H1 (cell line): ENCODE measurements at regions not wholly inside any gene's neighbourhood (a gene's known extent, or its start where the extent isn't known, plus 50 kb on each side); places are given as distances from the start of the nearest gene placed in this dataset.

Experiments used
- CTCF ChIA-PET: fragments of 300-600 bp; sonication (Branson Sonifier 250); formaldehyde crosslinking; loops from one replicate; lab custom pipeline; 2021; ENCODE audit not compliant: partially characterized antibody; lab: Charles Lee
- POLR2A ChIA-PET: fragments of 300-600 bp; sonication (Branson Sonifier 250); formaldehyde crosslinking; loops from one replicate; lab custom pipeline; 2021; ENCODE audit warnings: inconsistent platforms; ENCODE audit not compliant: partially characterized antibody; lab: Charles Lee
- DNase-seq, 2 experiments: peaks; one replicate each; pipeline versions ENCODE4 v3.0.0 to v3.0.0-alpha.2; 2010 to 2022; ENCODE audit warnings: low spot score in 2 of 2, low read depth in 1 of 2, mixed read lengths in 1 of 2
- FAIRE-seq: peaks from 2 replicates; lab custom pipeline; 2011; peaks lifted over from hg19 to GRCh38; lab: Jason Lieb, UNC
- H2AFZ ChIP-seq: 2 replicates; pipeline ENCODE4 v1.8.1; 2012; ENCODE audit warnings: low read length, inconsistent platforms
- H2AK5ac ChIP-seq: 2 replicates; pipeline ENCODE4 v1.6.1; 2013; ENCODE audit warnings: low read depth, low read length
- H2BK120ac ChIP-seq: replicated peaks from 2 replicates; pipeline ENCODE3; 2013; ENCODE audit warnings: low read depth, low read length, inconsistent platforms
- H2BK12ac ChIP-seq: 2 replicates; pipeline ENCODE4 v1.6.1; 2013; ENCODE audit warnings: low read depth, low read length
- H2BK15ac ChIP-seq: 2 replicates; pipeline ENCODE4 v1.6.1; 2013; ENCODE audit warnings: low read length
- H2BK20ac ChIP-seq: 2 replicates; pipeline ENCODE4 v1.6.1; 2013; ENCODE audit warnings: low read length
- H2BK5ac ChIP-seq: 2 replicates; pipeline ENCODE4 v1.6.1; 2013; ENCODE audit warnings: low read depth, low read length
- H3K14ac ChIP-seq: 2 replicates; pipeline ENCODE4 v1.6.1; 2013; ENCODE audit warnings: inconsistent platforms; ENCODE audit not compliant: insufficient read length
- H3K18ac ChIP-seq: 2 replicates; pipeline ENCODE4 v1.6.1; 2013; ENCODE audit warnings: low read length; ENCODE audit errors: extremely low read depth
- H3K23ac ChIP-seq: 2 replicates; pipeline ENCODE4 v1.6.1; 2013; ENCODE audit warnings: inconsistent platforms; ENCODE audit not compliant: insufficient read length
- H3K23me2 ChIP-seq: 2 replicates; pipeline ENCODE4 v1.6.1; 2013; ENCODE audit warnings: low read depth, low read length
- H3K27ac ChIP-seq: 2 replicates; pipeline ENCODE4 v1.6.1; 2011; ENCODE audit warnings: low read depth, low read length, inconsistent platforms
- H3K27me3 ChIP-seq, 4 experiments: replicated peaks in 1 of 4; 1 replicate in 1 of 4; 2 replicates in 3 of 4; pipeline versions ENCODE4 v1.6.1 to v1.8.1; 2011 to 2013; ENCODE audit warnings: low read length in 3 of 4, mild to moderate bottlenecking in 3 of 4, inconsistent platforms in 2 of 4, mixed read lengths in 2 of 4, moderate library complexity in 1 of 4; ENCODE audit not compliant: control insufficient read depth in 3 of 4, insufficient read depth in 3 of 4; ENCODE audit errors: extremely low read depth in 1 of 4
- H3K36me3 ChIP-seq, 4 experiments: 2 replicates each; pipeline versions ENCODE4 v1.6.1 to v1.8.1; 2011 to 2013; ENCODE audit warnings: mild to moderate bottlenecking in 4 of 4, low read length in 3 of 4, moderate library complexity in 2 of 4, control low read depth in 1 of 4, inconsistent platforms in 1 of 4; ENCODE audit not compliant: insufficient read depth in 4 of 4, control insufficient read depth in 2 of 4
- H3K4ac ChIP-seq: replicated peaks from 2 replicates; pipeline ENCODE3; 2013; ENCODE audit warnings: low read length, low read depth, mixed read lengths, inconsistent platforms; ENCODE audit not compliant: insufficient read length
- H3K4me1 ChIP-seq, 4 experiments: replicated peaks in 1 of 4; 1 replicate in 1 of 4; 2 replicates in 3 of 4; pipeline versions ENCODE4 v1.6.1 to v1.8.1; 2011 to 2013; ENCODE audit warnings: low read length in 3 of 4, inconsistent platforms in 2 of 4, mixed read lengths in 1 of 4; ENCODE audit not compliant: insufficient read depth in 4 of 4, control insufficient read depth in 3 of 4
- H3K4me2 ChIP-seq, 2 experiments: 2 replicates each; pipeline versions ENCODE4 v1.6.1 to v1.8.1; 2011 to 2013; ENCODE audit warnings: low read depth in 2 of 2, low read length in 2 of 2, control low read depth in 1 of 2, inconsistent platforms in 1 of 2, mild to moderate bottlenecking in 1 of 2; ENCODE audit not compliant: insufficient read depth in 1 of 2
- H3K4me3 ChIP-seq, 4 experiments: fragments of 200-600, 300-600 bp in 1 of 4; sonication (generic), shearing (Covaris generic), sonication (Bioruptor Twin) in 1 of 4; 2 replicates each; pipeline versions ENCODE4 v1.5.1 to v1.8.1; 2011 to 2016; ENCODE audit warnings: low read length in 4 of 4, low read depth in 3 of 4, control low read depth in 2 of 4, inconsistent platforms in 2 of 4, mild to moderate bottlenecking in 2 of 4, mixed read lengths in 1 of 4, moderate library complexity in 1 of 4; ENCODE audit not compliant: insufficient read depth in 2 of 4; ENCODE audit errors: extremely low read depth in 1 of 4
- H3K56ac ChIP-seq: replicated peaks from 2 replicates; pipeline ENCODE3; 2013; ENCODE audit warnings: low read depth, mild to moderate bottlenecking, mixed read lengths, low read length, inconsistent platforms; ENCODE audit not compliant: insufficient read length
- H3K79me1 ChIP-seq: 2 replicates; pipeline ENCODE4 v1.6.1; 2013; ENCODE audit warnings: low read depth, low read length, control low read depth
- H3K79me2 ChIP-seq, 2 experiments: 2 replicates each; pipeline versions ENCODE4 v1.6.1 to v1.8.1; 2012 to 2013; ENCODE audit warnings: low read length in 2 of 2, mild to moderate bottlenecking in 2 of 2, inconsistent platforms in 1 of 2; ENCODE audit not compliant: insufficient read depth in 2 of 2, control insufficient read depth in 1 of 2
- H3K9ac ChIP-seq, 4 experiments: replicated peaks in 1 of 4; 1 replicate in 1 of 4; 2 replicates in 3 of 4; pipeline versions ENCODE4 v1.6.1 to v1.8.1; 2011 to 2013; ENCODE audit warnings: low read depth in 3 of 4, low read length in 3 of 4, control low read depth in 2 of 4, mild to moderate bottlenecking in 2 of 4, moderate library complexity in 2 of 4, inconsistent platforms in 1 of 4; ENCODE audit errors: extremely low read depth in 1 of 4
- H3K9me3 ChIP-seq, 2 experiments: 2 replicates each; pipeline versions ENCODE4 v1.6.1 to v1.8.1; 2012 to 2013; ENCODE audit warnings: mild to moderate bottlenecking in 2 of 2, moderate library complexity in 2 of 2, control low read depth in 1 of 2, inconsistent platforms in 1 of 2, low read depth in 1 of 2, low read length in 1 of 2, mixed read lengths in 1 of 2; ENCODE audit not compliant: insufficient read depth in 2 of 2
- H4K20me1 ChIP-seq, 2 experiments: replicated peaks in 1 of 2; 2 replicates each; pipeline versions ENCODE3 to v1.8.1; 2011 to 2013; ENCODE audit warnings: inconsistent platforms in 2 of 2, low read length in 2 of 2, mild to moderate bottlenecking in 1 of 2; ENCODE audit not compliant: insufficient read depth in 2 of 2, control insufficient read depth in 1 of 2
- H4K5ac ChIP-seq: 2 replicates; pipeline ENCODE4 v1.6.1; 2013; ENCODE audit warnings: low read length, low read depth, mixed read lengths, inconsistent platforms; ENCODE audit not compliant: insufficient read length
- H4K8ac ChIP-seq: 2 replicates; pipeline ENCODE4 v1.8.0; 2013; ENCODE audit warnings: mild to moderate bottlenecking, moderate library complexity, low read length, inconsistent platforms; ENCODE audit not compliant: insufficient read depth; ENCODE audit errors: extremely low read depth
- H4K91ac ChIP-seq: replicated peaks from 2 replicates; pipeline ENCODE3; 2013; ENCODE audit warnings: low read length, mixed read lengths, inconsistent platforms; ENCODE audit not compliant: insufficient read length
- E2F6 ChIP-seq: IDR thresholded peaks from 2 replicates; pipeline ENCODE4 v1.6.1; 2012; ENCODE audit warnings: inconsistent platforms
- HDAC6 ChIP-seq: IDR thresholded peaks from one replicate; pipeline ENCODE4 v1.7.1; 2012; ENCODE audit warnings: low read depth, mild to moderate bottlenecking, inconsistent platforms, low read length, moderate library complexity
- POU5F1 ChIP-seq: IDR thresholded peaks from 2 replicates; pipeline ENCODE4 v1.6.1; 2011; ENCODE audit warnings: low read depth, mild to moderate bottlenecking, low read length, moderate library complexity
- RAD21 ChIP-seq, 2 experiments: IDR thresholded peaks in 1 of 2; conservative IDR thresholded peaks in 1 of 2; 2 replicates each; pipeline ENCODE4 v1.6.1; 2011; ENCODE audit warnings: low read depth in 2 of 2, low read length in 2 of 2, improper control_type of control experiment in 1 of 2, inconsistent platforms in 1 of 2, mild to moderate bottlenecking in 1 of 2, moderate library complexity in 1 of 2
- SIX5 ChIP-seq: IDR thresholded peaks from 2 replicates; pipeline ENCODE4 v1.6.1; 2011; ENCODE audit warnings: mild to moderate bottlenecking, low read depth, low read length
- YY1 ChIP-seq: IDR thresholded peaks from 2 replicates; pipeline ENCODE4 v1.6.1; 2011; ENCODE audit warnings: low read depth, mild to moderate bottlenecking, low read length
- WGBS, 2 experiments: shearing (Covaris generic) in 1 of 2; methylation state at CpG; one replicate each; pipeline versions ENCODE4 v1.1.6 to v1.1.7; 2013 to 2015; ENCODE audit warnings: low lambda C conversion rate in 2 of 2, mixed read lengths in 2 of 2, inconsistent platforms in 1 of 2, low coverage in 1 of 2, missing lambda C conversion rate in 1 of 2; ENCODE audit not compliant: insufficient replicate concordance in 2 of 2, insufficient coverage in 1 of 2, insufficient read length in 1 of 2; ENCODE audit errors: extremely low coverage in 1 of 2, missing lambda C conversion rate in 1 of 2; 5-methylcytosine and 5-hydroxymethylcytosine counted together

GRCh38 chr9:107727086-107727780, 237.7 kb upstream of the KLF4 start:
- H3K23me2 ChIP-seq, result no peaks in the 10 kb centered on the region
- no peaks in the 10 kb centered on the region for H3K27me3 ChIP-seq
- no peak overlapping the region for H2BK20ac ChIP-seq
- no peak overlapping the region for H4K91ac ChIP-seq
- no peaks in the 10 kb centered on the region for H4K20me1 ChIP-seq
- H3K4me1 ChIP-seq, result no peaks in the 10 kb centered on the region
- no peaks in the 10 kb centered on the region for H3K9me3 ChIP-seq
- DNase-seq, result no peak
- H4K8ac ChIP-seq, result no peak overlapping the region
- no peak overlapping the region for H2BK120ac ChIP-seq
- WGBS, 2 experiments, result 97 to 100% methylated on average over 1 to 5 of the region's 5 CpGs
- no peak for TF ChIP-seq RAD21 (IDR thresholded peaks at IDR 0.05 in 1 of 2, conservative IDR thresholded peaks at IDR 0.05 in 1 of 2; ENCODE audit: low read depth in 2 of 2, low read length in 2 of 2)
- no peak for TF ChIP-seq POU5F1
- no peak for TF ChIP-seq YY1
- no peak for TF ChIP-seq HDAC6
- no peak for TF ChIP-seq E2F6
- TF ChIP-seq SIX5, result no peak
- peak overlapping the region; percentile 92 for H2AFZ ChIP-seq
- H4K5ac ChIP-seq, result no peak overlapping the region
- H2BK15ac ChIP-seq, result no peak overlapping the region
- no peak for FAIRE-seq
- H3K56ac ChIP-seq, result no peak overlapping the region
- H2BK12ac ChIP-seq, result no peak overlapping the region
- H3K36me3 ChIP-seq, result no peaks in the 10 kb centered on the region
- no peaks in the 10 kb centered on the region for H3K79me1 ChIP-seq
- H3K4ac ChIP-seq, result no peak overlapping the region
- H3K27ac ChIP-seq, result no peak overlapping the region
- H3K9ac ChIP-seq, result no peak overlapping the region
- POLR2A ChIA-PET, result no interaction called here
- CTCF ChIA-PET, result interaction anchor here (0.9 to 1.2 kb wide), 2 partner anchors 11 to 17 kb away, joined by 3 read pairs; no protein-coding TSS in a partner anchor
- no peak overlapping the region for H3K4me3 ChIP-seq
- H3K4me2 ChIP-seq, result no peak overlapping the region
- no peak overlapping the region for H3K14ac ChIP-seq
- no peak overlapping the region for H3K23ac ChIP-seq
- no peak overlapping the region for H3K18ac ChIP-seq
- H2BK5ac ChIP-seq, result no peak overlapping the region
- no peak overlapping the region for H2AK5ac ChIP-seq
- no peaks in the 10 kb centered on the region for H3K79me2 ChIP-seq
